GM21360 (cell line): ENCODE measurements at regions not wholly inside any gene's neighbourhood (a gene's known extent, or its start where the extent isn't known, plus 50 kb on each side); places are given as distances from the start of the nearest gene placed in this dataset.

Experiments used
- ATAC-seq: cut with Tn5 transposase; IDR thresholded peaks from one replicate; pipeline ENCODE4 v1.9.1; 2021; ENCODE audit warnings: mild to moderate bottlenecking, moderate library complexity; ENCODE audit not compliant: unreplicated experiment

DNA sequence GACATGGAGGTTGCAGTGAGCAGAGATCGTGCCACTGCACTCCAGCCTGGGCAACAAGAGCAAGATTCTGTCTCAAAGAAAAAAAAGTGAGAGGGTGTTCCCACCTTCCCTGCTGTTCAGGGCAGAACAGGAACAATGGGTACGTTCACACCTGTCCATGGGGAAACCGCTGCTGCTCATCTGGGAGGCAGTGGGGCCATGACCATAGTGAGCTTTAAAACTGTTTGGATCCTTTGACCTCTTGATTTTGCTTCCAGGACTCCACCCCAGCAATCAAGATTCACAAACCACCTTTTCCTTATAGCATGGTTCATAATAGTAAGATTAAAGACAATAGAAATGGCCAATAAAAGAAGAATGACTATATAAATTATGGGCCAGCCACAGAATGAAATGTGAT is 209.2 kb downstream of the ARL4C start:
- no peak for ATAC-seq

DNA sequence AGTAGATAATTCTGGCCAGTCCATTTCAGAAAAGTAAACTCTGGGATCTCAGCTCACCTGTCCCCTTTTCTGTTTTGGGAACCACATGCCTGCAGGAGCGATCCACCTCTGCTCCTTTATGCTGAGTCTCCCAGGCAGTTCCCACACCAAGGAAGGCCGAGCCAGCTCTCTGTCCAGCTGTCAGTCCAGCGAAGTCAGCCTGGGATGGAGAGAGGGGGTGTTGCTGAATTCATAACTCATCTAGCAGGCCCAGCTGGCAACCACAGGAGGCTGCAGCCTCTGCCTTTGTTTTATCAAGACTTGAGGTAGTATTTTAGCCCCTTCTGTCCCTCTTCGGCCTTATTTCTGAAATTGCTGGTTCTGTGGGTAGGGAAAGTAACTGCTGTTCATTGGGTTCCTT is 209.9 kb downstream of the ARL4C start:
- no peak for ATAC-seq

DNA sequence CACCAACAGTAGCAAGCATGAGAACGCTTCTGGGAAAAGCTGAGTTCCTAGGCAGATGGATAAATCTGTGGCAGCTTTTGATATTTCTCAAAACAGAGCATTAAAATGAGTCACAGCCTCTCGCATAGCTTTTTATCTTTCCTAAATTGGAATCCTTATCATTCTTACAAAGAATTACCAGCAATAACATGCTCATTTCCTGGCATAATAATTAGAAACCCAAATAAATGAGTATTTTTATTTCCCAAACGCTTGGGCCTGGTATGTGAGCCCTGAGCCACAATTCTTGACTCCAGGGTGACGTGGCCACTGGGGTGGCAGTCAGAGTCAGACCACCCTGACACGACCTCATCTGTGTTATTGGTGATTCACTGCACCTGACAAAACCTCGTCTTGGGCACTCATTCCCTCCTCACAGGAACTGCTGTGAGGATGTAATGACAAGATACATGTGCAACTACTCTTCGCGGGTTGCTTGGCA is 210.7 kb downstream of the ARL4C start:
- no peak for ATAC-seq

DNA sequence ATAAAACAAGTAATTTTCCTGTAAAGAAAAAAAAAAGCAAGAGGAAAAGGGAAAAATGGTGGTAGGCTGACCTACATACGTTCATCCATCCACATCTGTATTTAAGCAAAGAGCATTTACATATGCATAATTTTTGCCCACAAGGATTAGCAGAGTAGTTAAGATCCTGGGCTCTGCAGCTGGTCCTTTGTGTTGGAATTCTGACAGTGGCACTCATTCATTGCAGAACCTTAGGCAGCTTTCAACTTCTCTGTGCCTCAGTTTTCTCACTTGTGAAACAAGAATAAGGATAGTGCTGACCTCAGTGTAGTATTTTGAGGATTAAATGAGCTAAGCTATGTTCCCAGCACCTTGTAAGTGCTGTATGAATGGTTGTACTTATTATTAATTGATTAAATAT is 211.3 kb downstream of the ARL4C start:
- ATAC-seq: no peak

DNA sequence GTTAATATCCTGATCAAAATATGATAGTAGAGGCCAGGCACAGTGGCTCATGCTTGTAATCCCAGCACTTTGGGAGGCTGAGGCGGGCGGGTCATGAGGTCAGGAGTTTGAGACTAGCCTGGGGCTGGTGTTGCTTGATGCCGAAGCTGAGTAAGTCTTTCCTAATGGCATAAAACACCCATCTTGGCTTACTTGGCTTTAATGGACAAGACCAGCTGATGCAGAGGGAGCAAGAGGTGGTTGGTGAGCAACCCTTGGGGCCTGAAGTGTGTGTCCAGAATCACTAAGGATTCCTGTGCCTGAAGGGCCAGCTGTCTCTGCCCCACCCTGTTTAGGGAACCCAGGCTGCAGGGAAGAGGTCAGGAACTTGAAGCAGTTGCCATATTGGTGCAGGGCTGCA is 217.2 kb downstream of the ARL4C start:
- ATAC-seq: no peak

DNA sequence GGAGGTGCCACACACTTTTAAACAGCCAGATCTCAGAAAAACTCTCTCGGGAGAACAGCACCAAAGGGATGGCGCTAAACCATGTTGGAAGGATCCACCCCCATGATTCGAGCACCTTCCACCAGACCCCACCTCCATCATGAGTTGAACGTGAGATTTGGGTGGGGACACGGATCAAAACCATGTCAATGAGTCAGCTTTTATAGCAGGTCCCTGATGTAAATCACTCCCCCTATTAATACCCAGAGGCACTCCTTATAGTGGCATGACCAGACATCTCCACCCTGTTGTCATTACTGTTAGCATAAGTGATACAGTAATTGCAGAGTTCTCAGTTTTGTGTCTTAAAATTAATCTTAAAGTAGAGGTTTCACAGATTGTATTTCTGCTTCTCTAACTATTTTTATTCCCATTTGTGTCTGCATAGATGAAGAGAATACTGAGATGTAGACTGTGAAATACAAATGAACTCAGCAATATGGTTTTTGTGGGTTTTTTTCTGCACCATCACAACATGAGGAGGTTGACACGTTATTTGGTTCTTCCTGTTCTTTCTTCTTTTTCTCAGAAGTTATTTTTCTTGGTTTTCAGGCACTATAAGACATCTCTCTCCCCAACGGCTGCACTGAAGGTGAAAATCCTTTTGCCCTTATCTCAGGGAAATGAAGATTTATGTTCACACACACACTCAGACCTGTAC is 218.2 kb downstream of the ARL4C start:
- ATAC-seq: no peak

DNA sequence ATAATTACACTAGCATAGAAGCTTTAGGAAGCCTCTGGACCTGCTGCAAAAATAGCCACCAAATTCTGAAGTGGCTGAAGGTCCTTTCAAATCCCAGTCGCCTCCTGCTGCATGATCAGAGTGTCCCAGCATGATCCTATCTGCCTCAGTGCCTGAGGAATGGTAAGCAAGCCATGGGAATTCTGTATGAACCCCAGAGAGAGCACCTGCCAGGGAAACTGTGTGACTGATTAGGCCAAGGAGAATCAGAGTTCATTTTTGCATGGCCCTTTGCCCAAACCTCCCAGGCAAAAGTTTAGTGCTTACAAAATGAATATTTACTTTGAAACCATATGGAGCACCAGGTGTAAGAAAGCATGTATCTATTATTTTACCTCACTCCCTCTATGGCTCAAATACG is 221.4 kb downstream of the ARL4C start:
- ATAC-seq: no peak

DNA sequence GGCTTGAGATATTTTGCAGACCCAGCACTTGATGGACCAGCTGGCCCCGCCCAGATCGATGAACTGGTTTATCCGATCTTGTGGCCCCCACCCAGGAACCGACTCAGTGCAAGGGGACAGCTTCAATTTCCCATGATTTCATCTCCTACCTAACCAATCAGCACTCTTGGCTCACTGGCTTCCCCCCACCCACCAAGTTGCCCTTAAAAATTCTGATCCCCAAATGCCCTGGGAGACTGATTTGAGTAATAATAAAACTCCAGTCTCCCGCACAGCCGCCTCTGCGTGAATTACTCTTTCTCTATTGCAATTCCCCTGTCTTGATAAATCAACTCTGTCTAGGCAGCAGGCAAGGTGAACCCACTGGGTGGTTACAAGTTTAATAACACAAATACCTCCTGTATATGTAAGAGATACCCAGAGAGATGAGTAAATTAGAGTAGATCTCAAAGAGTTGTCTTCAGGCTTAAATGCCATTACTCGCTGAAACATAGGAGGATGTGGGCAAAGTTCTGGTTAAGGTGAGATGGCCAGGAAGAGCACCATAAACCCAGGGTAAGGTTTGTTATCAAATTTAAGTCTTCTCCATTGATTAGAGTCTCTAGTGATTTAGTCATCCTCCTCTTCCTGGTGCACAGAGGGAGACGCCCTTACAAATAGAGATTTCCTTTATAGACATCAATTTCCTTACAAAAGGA is 222.8 kb downstream of the ARL4C start:
- ATAC-seq: no peak

DNA sequence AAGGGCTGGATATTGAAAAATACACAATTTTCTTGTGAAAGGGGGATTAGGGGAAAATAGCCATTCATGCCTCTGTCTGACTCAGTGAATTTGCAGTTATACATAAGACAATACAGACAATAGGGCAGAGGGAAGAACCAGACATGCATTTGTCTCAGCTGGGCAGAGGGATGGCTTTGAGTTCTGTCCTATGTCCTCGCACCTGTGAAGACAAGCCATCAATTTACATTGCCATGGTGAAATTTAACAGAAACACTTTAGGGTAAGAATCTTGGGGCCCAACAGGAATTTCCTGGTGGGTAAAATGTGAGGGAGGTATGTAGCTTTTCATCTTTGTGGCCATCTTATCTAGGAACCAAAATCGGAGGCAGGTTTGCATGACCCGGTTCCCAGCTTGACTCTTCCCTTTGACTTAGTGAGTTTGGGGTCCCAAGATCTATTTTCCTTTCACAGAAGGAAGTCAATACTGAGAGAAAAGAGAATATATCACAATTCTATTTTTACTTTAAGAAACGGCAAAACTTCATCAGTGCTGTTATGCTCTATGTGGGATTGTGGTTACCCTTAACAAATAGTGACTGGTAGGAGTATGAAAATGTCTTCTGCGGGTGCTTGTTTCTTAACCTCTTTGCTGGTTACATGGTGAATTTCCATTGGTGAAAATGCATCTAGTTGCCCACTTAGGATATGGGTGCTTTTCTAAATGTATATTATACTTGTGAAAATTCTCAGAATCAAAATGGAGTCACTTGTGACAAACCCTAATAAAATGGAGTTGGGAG is 221.8 kb downstream of the SPP2 start:
- no peak for ATAC-seq

DNA sequence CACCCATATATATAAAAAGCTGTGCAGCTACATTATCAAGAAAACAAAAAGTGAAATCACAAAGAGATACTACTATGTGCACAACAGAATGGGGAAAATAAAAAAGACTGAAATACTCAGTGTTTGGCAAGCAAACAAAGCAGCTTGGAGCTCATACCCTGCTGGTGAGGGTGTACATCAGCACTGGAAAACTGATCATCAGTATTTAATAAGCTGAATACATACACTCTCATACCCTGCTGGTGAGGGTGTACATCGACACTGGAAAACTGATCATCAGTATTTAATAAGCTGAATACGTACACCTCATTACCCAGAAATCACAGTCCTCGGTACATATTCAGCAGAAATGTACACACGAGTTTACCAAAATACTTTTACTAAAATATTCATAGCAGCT is 220.8 kb downstream of the SPP2 start:
- ATAC-seq: no peak

DNA sequence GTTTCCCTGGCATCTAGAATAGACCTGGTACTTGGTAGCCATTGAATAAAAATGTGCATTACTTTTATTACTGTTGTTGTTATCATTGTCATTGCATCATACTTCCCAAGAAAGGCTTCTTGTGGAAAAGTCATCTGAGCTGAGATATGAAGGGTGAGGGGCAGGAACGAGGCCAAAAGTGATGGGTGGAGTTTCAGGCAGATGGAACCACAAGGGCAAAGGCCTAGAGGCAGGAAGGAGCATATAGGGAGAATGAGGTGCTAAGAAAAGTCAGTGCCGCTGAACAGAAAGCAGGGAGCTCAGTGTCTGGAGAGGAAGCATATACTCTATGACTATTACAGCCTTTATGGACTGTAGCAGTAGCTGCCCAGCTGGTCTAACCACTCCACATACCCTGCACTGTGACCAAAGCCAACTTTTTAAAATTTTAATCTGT is 219.3 kb downstream of the SPP2 start:
- no peak for ATAC-seq

DNA sequence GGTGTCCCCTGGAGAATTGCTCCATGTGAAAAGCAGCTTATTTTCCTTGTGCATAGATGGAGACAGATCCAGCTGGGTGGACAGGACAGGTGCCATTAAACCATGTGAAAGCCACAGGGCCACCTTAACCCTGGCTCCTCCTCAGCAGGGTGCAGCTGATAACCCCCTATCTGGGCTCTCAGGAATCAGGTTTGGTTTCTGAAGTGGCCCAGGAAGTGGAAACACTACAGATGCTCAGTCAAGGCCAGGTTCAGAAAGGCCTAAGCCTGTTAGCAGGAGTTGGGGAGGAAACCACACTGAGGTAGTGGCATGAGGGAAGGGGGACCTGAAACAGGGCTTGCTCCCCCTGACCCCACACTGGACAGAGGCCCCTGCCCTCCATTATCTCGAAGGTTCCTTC is 217.0 kb downstream of the SPP2 start:
- no peak for ATAC-seq

DNA sequence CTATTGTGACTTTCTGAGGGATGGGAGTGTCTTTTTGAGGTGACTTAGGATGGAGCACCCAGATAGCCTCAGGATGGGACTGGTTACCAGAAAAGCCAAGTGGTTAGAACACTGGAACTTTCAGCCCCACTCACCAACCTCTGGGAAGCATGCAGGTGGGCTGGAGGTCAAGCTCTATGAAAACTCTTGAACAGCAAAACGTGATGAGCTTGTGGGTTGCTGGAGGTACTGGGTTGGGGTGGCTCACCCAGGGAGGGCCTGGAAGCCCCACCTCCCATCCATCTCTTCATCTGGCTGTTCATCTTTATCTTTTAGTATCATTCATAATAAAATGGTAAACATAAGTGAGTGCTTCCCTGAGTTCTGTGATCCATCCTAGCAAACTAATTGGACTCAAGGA is 216.4 kb downstream of the SPP2 start:
- ATAC-seq: no peak

DNA sequence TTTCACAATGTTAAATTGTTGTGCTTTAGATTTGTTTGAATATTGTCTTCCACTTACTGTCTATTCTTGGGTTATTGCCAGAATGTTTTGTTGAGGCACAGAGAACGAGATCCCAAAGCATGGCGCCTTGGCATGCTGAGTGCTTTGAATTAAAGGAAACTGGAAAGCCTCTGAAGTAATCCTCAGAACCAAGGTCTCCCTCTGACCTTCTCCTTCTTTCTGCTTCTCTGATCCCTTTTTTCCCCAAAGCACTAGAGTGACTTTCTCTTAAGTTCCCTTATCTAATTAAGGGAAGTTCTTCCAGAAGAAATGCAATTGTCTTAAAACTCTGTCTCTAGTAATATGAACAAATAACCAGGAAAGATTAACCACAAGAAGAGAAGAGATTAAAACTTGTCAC is 214.7 kb downstream of the SPP2 start:
- no peak for ATAC-seq

DNA sequence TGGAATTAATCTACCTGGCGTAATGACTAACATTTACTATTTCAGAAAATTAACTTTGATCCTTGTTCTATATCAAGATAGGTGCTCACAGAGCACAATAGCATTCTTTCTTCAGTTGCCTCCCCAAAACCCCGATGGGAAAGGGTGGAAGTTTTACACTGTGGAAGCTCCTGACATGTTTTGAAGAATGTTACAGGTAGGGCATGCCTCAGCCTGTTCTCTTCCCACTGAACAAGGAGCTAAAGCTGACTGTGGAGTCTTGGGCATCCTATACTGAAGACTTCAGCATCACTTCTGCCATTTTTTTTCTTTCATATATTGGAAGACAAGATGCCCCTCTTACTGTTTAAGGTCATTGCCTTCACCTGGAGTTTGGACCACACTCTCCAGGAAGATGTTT is 211.2 kb downstream of the SPP2 start:
- no peak for ATAC-seq

DNA sequence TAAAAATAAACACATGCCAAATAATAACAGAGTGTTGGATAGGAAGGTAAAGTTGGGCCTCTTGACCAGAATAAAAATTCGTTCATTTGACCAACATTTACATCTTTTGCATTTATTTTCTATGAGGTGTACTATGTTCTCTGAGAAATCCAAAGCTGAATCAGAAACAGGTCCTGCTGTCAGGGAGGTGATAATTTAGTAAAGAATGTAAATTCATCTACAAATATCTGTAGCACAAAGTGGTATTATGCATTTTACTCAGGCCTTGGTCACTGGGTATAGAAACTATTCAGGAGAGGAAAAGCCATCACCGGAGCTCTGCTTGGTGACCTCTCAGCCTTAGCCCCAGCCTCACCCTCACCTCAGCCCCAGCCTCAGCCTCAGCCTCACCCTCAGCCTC is 208.9 kb downstream of the SPP2 start:
- ATAC-seq: no peak

DNA sequence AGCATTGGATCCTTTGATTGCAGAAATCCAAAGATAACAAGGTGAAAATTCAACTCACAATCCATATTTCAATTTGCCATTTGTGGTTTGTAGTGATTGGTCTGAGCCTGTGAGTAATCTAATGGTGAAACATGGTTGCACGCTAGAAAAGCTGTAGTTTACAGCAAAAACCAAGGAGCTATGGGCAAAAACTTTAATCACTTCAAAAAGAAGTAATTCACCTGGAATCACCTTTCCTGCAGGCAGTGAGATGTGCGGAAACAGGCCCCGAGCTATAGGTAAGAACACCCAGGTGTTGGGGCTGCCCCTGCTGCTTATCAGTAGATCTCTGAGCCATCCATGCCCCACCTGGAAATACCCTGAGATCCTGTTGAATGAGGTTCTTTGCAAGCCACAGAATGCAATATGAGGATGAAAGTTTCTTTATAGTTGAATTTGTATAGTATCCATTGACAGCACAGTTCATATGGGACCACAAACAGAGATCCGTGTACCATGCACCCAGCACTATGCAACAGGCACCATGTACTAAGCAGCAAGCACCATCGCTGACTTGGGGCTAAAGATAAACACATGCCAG is 208.2 kb downstream of the SPP2 start:
- ATAC-seq: no peak

DNA sequence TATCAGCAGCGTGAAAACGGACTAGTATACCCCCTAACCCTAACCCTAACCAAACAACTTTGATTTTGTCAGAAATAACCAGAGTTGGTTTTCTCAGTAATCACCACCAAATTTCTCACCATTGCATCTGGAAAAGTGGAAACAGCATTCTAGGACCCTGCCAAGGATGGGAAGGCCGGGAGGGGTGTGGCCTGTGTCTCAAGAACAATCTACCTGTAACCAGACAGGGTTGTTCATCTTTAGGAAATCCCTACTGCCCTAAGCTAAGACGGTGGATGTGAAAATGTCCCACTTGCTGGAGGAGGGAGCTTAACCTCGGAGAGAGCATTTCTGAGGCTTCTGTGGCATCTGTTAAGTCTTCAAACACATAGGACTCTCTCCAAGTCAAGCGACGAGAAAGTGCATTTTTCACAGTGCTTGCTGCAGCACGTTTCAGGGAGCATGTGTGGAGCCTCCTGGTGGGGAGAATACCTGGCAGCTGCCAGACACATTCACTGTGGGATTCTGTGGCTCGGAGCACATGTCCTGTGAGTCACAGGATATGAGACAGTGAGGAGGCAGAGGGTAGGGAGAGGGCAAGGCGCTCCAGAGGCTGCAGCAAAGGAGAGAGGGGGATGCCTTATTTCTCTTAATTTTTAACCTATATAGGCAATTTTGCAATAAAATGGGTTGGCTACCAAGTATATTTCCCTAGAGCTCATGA is 207.5 kb downstream of the SPP2 start:
- ATAC-seq: no peak

DNA sequence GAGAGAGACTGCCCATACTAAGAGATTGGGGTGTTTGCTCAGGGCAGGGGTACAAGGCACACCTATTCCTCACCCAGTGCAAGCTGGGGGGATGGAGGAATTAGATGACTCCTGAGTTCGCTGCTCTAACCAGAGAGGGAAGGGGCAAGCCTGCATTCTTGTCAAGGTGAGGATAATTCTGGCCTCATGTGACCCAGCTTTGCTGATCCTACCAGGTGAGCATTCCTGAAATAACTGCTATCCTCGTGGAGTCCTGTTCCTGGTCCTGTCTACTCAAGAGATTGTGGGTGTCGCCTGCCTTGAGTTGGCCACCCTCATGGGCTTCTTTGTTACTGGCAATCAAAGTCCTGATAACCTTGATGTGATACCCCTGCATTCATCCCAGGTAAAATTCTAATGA is 206.0 kb downstream of the SPP2 start:
- ATAC-seq: no peak

DNA sequence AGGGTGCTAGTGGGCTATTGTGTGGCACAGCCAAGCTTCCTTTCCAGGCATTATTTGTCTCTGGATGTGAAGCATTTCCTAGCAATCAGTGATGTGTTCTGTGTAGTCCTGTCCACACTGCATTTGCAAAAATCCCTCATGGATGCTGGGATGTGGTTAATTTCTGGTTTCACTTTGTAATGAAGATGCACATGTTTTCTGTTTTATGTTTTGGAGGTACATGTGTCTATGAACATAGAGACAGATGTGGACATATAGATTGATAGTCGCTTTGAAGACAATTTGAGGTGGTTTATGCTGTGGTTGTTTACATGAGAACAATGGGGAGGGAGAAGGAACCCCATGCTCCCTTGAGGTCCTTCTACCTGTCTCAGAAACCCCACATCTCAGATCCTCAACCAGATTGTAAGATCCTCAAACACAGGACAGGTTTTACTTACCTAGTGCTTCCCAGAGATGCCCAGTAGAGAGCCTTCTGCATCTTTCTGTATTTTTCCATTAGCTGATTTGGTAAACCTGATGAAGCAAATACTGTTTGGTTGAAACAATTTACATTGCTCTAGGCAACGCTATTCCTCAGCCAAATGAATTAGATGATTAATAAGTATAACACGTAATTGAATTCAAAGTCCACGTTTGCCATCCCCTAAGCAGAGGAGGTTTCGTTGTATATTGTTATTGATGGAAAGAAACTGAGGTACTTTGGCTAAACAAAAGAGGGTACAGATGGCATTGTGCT is 204.4 kb downstream of the SPP2 start:
- no peak for ATAC-seq
